ENCODE measurements at regions not wholly inside any gene's neighbourhood (a gene's known extent, or its start where the extent isn't known, plus 50 kb on each side); places are given as distances from the start of the nearest gene placed in this dataset.

DNA sequence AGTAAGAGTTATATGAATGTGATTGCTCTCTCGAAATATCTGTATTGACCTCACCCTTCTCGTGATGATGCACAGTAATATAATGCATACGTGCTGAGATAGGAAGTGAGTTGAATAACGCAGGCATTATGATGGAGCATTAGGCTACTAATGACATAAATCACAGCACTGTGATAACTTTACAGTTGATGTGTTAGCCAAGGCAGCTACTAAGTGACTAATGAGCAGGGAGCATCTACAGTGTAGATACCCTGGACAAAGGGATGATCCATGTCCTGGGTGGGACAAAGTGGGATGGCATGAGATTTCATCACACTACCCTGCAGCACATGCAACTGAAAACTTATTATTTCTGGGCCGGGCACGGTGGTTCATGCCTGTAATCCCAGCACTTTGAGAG lies 68.4 kb downstream of the HDGFL1 start:
- TF ChIP-seq POLR2A (IDR thresholded peaks at IDR 0.05) = no peak
- TF ChIP-seq, protein P1, sequence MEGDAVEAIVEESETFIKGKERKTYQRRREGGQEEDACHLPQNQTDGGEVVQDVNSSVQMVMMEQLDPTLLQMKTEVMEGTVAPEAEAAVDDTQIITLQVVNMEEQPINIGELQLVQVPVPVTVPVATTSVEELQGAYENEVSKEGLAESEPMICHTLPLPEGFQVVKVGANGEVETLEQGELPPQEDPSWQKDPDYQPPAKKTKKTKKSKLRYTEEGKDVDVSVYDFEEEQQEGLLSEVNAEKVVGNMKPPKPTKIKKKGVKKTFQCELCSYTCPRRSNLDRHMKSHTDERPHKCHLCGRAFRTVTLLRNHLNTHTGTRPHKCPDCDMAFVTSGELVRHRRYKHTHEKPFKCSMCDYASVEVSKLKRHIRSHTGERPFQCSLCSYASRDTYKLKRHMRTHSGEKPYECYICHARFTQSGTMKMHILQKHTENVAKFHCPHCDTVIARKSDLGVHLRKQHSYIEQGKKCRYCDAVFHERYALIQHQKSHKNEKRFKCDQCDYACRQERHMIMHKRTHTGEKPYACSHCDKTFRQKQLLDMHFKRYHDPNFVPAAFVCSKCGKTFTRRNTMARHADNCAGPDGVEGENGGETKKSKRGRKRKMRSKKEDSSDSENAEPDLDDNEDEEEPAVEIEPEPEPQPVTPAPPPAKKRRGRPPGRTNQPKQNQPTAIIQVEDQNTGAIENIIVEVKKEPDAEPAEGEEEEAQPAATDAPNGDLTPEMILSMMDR (IDR thresholded peaks at IDR 0.05) = no peak
